Fibroblast of the aortic adventitia (primary cell): ENCODE measurements at regions not wholly inside any gene's neighbourhood (a gene's known extent, or its start where the extent isn't known, plus 50 kb on each side); places are given as distances from the start of the nearest gene placed in this dataset.

Source experiments
- DNase-seq: peaks from one replicate; pipeline ENCODE4 v3.0.0-alpha.2; 2010; ENCODE audit warnings: low read depth
- H3K4me3 ChIP-seq: 2 replicates; pipeline ENCODE4 v1.5.1; 2011; ENCODE audit warnings: low read depth, mild to moderate bottlenecking, control low read depth, low read length, moderate library complexity
- CTCF ChIP-seq: IDR thresholded peaks from 2 replicates; pipeline ENCODE4 v1.5.1; 2011; ENCODE audit warnings: mild to moderate bottlenecking, low read length, control low read depth, inconsistent platforms; ENCODE audit not compliant: insufficient read depth

GRCh38 chr3:44019736-44020135, 221.9 kb upstream of the TOPAZ1 start:
- TF ChIP-seq CTCF = no peak
- no peak overlapping the region for H3K4me3 ChIP-seq
- peak; percentile 31 for DNase-seq

GRCh38 chr3:44020143-44020542, 221.5 kb upstream of the TOPAZ1 start:
- no peak for TF ChIP-seq CTCF
- no peak for DNase-seq
- no peak overlapping the region for H3K4me3 ChIP-seq

- TF ChIP-seq CTCF = no peak
- H3K4me3 ChIP-seq = peak overlapping the region; percentile 67
- peak; percentile 34 for DNase-seq
Observed at GRCh38 chr3:44021651-44022594, 219.8 kb upstream of the TOPAZ1 start.

GRCh38 chr3:44023961-44024593, 217.6 kb upstream of the TOPAZ1 start:
- no peak for DNase-seq
- H3K4me3 ChIP-seq = no peak overlapping the region
- no peak for TF ChIP-seq CTCF

- H3K4me3 ChIP-seq = no peak overlapping the region
- DNase-seq = no peak
- no peak for TF ChIP-seq CTCF
Observed at GRCh38 chr3:44026220-44026865, 215.3 kb upstream of the TOPAZ1 start.

GRCh38 chr3:44029100-44029499, 212.6 kb upstream of the TOPAZ1 start:
- TF ChIP-seq CTCF = no peak
- no peak overlapping the region for H3K4me3 ChIP-seq

More at GRCh38 chr3:44029100-44029499, 212.6 kb upstream of the TOPAZ1 start:
- no peak for DNase-seq
